Endothelial cell of umbilical vein (primary cell): ENCODE measurements at regions not wholly inside any gene's neighbourhood (a gene's known extent, or its start where the extent isn't known, plus 50 kb on each side); places are given as distances from the start of the nearest gene placed in this dataset.

ENCODE experiments used
- CTCF ChIP-seq, 2 donors: IDR thresholded peaks; 1 replicate in 1 of 2; 2 replicates in 1 of 2; pipeline ENCODE4 v1.5.1; 2011; ENCODE audit warnings: low read length in 2 of 2, mild to moderate bottlenecking in 2 of 2, moderate library complexity in 2 of 2, control low read depth in 1 of 2, inconsistent platforms in 1 of 2, low read depth in 1 of 2; ENCODE audit not compliant: insufficient read depth in 1 of 2; ENCODE audit errors: extremely low read depth in 1 of 2
- EZH2 ChIP-seq: IDR thresholded peaks from 2 replicates; pipeline ENCODE4 v1.6.1; 2012; ENCODE audit warnings: borderline replicate concordance, low read depth, mild to moderate bottlenecking, moderate library complexity, low read length, inconsistent platforms; ENCODE audit not compliant: severe bottlenecking
- FOS ChIP-seq: IDR thresholded peaks from 2 replicates; pipeline ENCODE4 v1.6.1; 2011; ENCODE audit warnings: mild to moderate bottlenecking, low read length, moderate library complexity, borderline replicate concordance; ENCODE audit not compliant: insufficient read depth
- POLR2A ChIP-seq: IDR thresholded peaks from 2 replicates; pipeline ENCODE4 v1.6.1; 2012; ENCODE audit warnings: low read depth, mild to moderate bottlenecking, control low read depth, low read length
- POLR2AphosphoS5 ChIP-seq: IDR thresholded peaks from 2 replicates; pipeline ENCODE4 v1.6.1; 2012; ENCODE audit warnings: low read depth, mild to moderate bottlenecking, control low read depth, low read length, moderate library complexity; ENCODE audit not compliant: insufficient read depth

GRCh38 chr12:23350808-23351207, 598.7 kb downstream of the SOX5 start:
- TF ChIP-seq CTCF (IDR thresholded peaks at IDR 0.05; ENCODE audit: extremely low read depth in 1 of 2, insufficient read depth in 1 of 2, low read depth in 1 of 2, low read length in 2 of 2) (no peak), POLR2A (no peak), FOS (no peak), EZH2 (no peak), POLR2AphosphoS5 (no peak)
